GM12865 (cell line): ENCODE measurements at regions not wholly inside any gene's neighbourhood (a gene's known extent, or its start where the extent isn't known, plus 50 kb on each side); places are given as distances from the start of the nearest gene placed in this dataset.

Experiments
- DNase-seq: peaks from one replicate; pipeline ENCODE4 v3.0.0; 2010; ENCODE audit warnings: low read depth
- H3K4me3 ChIP-seq: 2 replicates; pipeline ENCODE4 v1.5.1; 2011; ENCODE audit warnings: mild to moderate bottlenecking, low read depth, low read length, control low read depth
- TF ChIP-seq, protein P1 (sequence below): IDR thresholded peaks from 2 replicates; pipeline ENCODE4 v1.5.1; 2011; ENCODE audit warnings: low read length, control low read depth, low read depth, inconsistent platforms; ENCODE audit not compliant: insufficient read depth; ENCODE audit errors: missing control alignments

DNA sequence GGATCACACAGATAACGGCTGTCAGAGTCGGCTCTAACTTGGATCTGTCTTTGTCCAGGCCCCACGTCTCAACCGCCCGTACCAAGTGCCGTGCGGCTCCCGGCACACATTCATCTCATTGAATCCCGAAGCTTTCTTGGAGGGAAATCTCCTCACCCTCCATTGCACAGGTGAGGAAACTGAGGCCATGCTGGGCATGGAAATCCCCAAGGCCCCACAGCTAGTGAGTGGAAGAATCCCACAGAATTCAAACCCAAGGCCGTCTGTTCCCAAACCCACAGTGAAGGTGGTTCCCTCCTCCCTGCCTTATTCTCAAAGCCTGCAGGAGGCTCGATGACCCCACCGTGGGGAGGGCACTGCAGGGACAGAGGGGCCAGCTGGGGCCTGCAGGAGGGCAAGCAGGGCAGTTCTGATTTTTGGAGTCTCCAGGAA, 437.9 kb downstream of the MATN1 start:
- DNase-seq: no peak
- H3K4me3 ChIP-seq: no peak overlapping the region
- TF ChIP-seq, protein P1, sequence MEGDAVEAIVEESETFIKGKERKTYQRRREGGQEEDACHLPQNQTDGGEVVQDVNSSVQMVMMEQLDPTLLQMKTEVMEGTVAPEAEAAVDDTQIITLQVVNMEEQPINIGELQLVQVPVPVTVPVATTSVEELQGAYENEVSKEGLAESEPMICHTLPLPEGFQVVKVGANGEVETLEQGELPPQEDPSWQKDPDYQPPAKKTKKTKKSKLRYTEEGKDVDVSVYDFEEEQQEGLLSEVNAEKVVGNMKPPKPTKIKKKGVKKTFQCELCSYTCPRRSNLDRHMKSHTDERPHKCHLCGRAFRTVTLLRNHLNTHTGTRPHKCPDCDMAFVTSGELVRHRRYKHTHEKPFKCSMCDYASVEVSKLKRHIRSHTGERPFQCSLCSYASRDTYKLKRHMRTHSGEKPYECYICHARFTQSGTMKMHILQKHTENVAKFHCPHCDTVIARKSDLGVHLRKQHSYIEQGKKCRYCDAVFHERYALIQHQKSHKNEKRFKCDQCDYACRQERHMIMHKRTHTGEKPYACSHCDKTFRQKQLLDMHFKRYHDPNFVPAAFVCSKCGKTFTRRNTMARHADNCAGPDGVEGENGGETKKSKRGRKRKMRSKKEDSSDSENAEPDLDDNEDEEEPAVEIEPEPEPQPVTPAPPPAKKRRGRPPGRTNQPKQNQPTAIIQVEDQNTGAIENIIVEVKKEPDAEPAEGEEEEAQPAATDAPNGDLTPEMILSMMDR: no peak

DNA sequence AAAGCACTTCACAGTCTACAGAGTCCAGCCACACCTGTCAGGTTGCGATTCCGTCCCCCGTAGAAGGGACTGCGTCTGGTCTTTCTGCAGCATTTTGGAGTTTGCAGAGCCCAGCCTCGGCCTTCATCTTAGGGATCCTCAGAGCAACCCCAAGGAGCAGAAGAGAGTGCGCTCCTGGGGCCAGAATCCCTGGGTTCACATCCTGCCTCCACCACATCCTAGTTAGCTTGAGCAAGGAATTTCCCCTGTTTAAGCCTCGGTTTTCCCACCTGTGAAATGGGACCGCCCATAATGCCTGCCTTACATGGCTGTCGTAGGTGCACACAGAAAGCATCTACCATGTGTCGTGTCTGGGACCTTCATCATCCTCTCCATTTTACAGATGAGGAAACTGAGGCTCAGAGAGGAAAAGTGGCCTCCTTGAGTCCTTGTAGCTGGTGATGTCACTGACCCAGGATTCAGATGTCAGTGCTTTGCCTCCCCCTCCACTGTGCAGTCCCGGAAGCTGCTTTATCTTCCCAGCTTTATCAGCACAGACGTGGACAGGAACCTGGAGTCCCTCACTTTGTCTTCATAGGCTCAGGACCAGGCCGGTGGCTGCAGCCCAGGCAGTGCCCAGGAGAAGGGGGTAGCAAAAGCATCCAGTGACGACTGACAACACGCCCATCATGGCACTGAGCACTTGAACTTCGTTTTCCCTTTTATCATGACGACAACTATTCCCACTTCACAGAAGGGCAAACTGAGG, 438.5 kb downstream of the MATN1 start:
- no peak overlapping the region for H3K4me3 ChIP-seq
- no peak for DNase-seq
- TF ChIP-seq, protein P1: no peak

DNA sequence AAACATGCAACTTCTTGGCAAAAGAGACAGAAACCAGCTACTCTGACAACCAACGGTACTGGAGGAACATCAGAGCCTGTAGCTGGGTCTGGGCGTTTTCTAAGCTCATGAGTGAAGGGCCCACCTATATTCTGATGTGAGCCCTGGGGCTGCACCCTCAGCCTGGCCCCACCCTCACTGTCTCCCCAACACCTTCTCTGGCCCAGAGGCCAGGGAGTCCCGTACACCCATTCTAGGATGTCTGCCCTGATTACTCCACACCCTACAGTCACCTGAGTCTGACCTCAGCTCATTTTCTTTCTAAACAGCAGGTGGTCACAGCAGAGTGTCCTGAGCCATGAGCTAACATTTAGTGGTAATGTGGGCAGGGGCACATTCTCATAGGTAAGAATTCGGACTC, 439.2 kb downstream of the MATN1 start:
- no peak for DNase-seq
- no peak overlapping the region for H3K4me3 ChIP-seq
- TF ChIP-seq, protein P1: no peak

DNA sequence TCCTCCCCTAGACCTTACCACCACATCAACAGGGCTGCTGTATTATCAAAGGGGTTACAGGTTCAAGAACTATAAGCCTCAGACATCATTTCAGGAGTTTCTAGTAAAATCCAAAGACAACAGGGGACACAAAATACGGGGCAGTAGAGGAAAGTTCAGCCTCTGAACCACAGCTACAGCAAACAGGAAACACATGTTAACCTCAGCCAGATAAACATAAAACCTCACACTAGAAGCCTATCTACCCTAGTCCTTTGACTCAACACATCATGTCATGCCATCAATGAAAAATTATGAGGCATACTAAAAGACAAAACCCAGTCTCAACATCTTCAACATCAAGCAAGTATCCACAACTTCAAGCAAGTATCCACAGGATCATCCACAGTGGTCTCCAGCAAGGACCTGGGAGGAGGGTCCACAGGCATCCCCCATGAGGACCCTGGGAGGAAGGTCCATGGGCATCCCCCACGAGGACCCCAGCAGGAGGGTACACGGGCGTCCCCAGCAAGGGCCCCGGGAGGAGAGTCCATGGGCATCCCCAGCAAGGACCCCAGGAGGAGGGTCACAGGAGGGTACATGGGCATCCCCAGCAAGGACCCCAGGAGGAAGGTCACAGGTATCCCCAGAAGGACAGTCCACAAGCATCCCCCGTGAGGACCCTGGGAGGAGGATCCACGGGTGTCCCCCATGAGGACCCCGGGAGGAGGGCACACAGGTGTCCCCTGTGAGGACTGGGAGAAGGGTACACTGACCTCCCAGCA, 440.0 kb downstream of the MATN1 start:
- no peak overlapping the region for H3K4me3 ChIP-seq
- TF ChIP-seq, protein P1: no peak
- no peak for DNase-seq

DNA sequence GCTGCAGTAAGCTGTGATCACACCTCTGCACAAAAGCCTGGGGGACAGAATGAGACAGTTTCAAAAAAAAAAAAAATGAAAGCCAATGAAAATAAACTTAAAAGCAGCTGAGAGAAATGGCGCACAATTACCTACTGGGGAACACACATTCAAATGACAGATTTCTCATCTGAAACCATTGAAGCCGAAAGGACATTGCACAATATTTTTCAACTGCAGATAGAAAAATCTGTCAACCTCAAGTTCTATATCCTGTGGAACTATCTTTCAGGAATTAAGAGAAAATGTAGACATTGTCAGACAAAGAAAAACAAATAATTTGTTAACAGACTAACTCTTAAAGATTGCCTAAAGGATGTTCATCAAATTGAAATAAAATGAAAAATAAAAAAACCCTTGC, 442.8 kb downstream of the MATN1 start:
- DNase-seq: no peak
- TF ChIP-seq, protein P1: no peak
- no peak overlapping the region for H3K4me3 ChIP-seq

DNA sequence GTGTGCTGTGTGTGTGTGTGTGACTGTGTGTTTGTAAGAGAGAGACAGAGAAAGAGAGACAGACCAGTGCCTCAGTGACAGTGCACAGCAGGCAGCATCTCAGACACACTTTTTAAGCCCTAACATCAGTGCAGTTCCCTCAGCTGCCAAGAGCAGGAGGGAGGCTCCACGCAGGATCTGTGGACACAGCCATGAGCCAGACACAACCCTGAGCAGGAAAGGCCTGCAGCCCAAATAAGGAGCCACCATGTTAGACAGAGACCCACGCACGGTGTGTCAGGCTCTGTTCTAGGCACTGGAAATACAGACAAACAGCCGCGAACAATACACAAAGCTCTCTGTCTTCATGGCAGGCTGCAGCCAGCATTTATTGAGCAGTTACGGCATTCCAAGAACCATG, 445.5 kb downstream of the MATN1 start:
- no peak overlapping the region for H3K4me3 ChIP-seq
- TF ChIP-seq, protein P1: no peak
- DNase-seq: no peak
